K562 (cell line): ENCODE measurements at regions not wholly inside any gene's neighbourhood (a gene's known extent, or its start where the extent isn't known, plus 50 kb on each side); places are given as distances from the start of the nearest gene placed in this dataset.

Source experiments
- ATAC-seq: fragments of 200-7000 bp; cut with Tn5 transposase; 3 replicates; pipeline ENCODE4 v1.9.1; 2020; ENCODE audit warnings: moderate library complexity
- BruUV-seq: library from RNA; stranded (reverse); fragments of 400-500 nt; replicated peaks from 2 replicates; lab custom pipeline; 2021; lab: Mats Ljungman, UMichigan
- CTCF ChIA-PET: fragments of 300-600 bp; formaldehyde crosslinking; extraction: SDS; loops from one replicate; lab custom pipeline; 2021; ENCODE audit warnings: low intra/inter-chr PET ratio; lab: Yijun Ruan, JAX
- POLR2A ChIA-PET: fragments of 300-600, 350-650 bp; sonication (Branson Sonifier 250); formaldehyde crosslinking; extraction: SDS; loops from one replicate; lab custom pipeline; 2021; ENCODE audit warnings: antibody characterized with exemption, inconsistent platforms; lab: Yijun Ruan, JAX
- DNase-seq, 4 experiments: peaks; one replicate each; pipeline versions ENCODE4 v3.0.0 to v3.0.0-alpha.2; 2011 to 2018; ENCODE audit warnings: low spot score in 3 of 4, mixed read lengths in 3 of 4; ENCODE audit errors: extremely low read depth in 1 of 4
- FAIRE-seq: peaks from 2 replicates; lab custom pipeline; 2011; peaks lifted over from hg19 to GRCh38; lab: Jason Lieb, UNC
- H2AFZ ChIP-seq: 2 replicates; pipeline ENCODE4 v1.6.0; 2011; ENCODE audit warnings: low read depth, low read length, control low read depth, inconsistent platforms
- H3K27ac ChIP-seq: fragments of 200-600 bp; 3 replicates; pipeline ENCODE4 v1.8.0; 2011; ENCODE audit warnings: low read depth, mild to moderate bottlenecking, control low read depth, inconsistent platforms, low read length, moderate library complexity, mixed read lengths; ENCODE audit errors: extremely low read depth
- H3K27me3 ChIP-seq, 2 experiments: fragments of 300-600 bp in 1 of 2; 2 replicates in 1 of 2; 3 replicates in 1 of 2; pipeline versions ENCODE4 v1.6.0 to v1.8.0; 2011; ENCODE audit warnings: inconsistent platforms in 2 of 2, low read length in 2 of 2, mild to moderate bottlenecking in 1 of 2, mixed read lengths in 1 of 2, moderate library complexity in 1 of 2; ENCODE audit not compliant: control insufficient read depth in 2 of 2, insufficient read depth in 2 of 2
- H3K36me3 ChIP-seq: fragments of 300-600 bp; 3 replicates; pipeline ENCODE4 v1.8.0; 2011; ENCODE audit warnings: mild to moderate bottlenecking, low read length, inconsistent platforms; ENCODE audit not compliant: control insufficient read depth, insufficient read depth
- H3K4me1 ChIP-seq, 2 experiments: fragments of 200-600 bp in 1 of 2; replicated peaks in 1 of 2; 2 replicates in 1 of 2; 3 replicates in 1 of 2; pipeline versions ENCODE4 v1.5.1 to v1.8.0; 2011; ENCODE audit warnings: inconsistent platforms in 2 of 2, low read length in 2 of 2, mild to moderate bottlenecking in 1 of 2, mixed read lengths in 1 of 2, moderate library complexity in 1 of 2; ENCODE audit not compliant: control insufficient read depth in 2 of 2, insufficient read depth in 2 of 2
- H3K4me2 ChIP-seq: 2 replicates; pipeline ENCODE4 v1.6.1; 2011; ENCODE audit warnings: low read length, control low read depth, inconsistent platforms, mixed read lengths; ENCODE audit not compliant: insufficient read depth
- H3K4me3 ChIP-seq: fragments of 200-600 bp; sonication (generic), shearing (Covaris generic); 2 replicates; pipeline ENCODE4 v1.5.1; 2016; ENCODE audit warnings: control low read depth, inconsistent platforms
- H3K79me2 ChIP-seq: fragments of 200-600 bp; 3 replicates; pipeline ENCODE4 v1.8.0; 2011; ENCODE audit warnings: low read length, inconsistent platforms; ENCODE audit not compliant: control insufficient read depth, insufficient read depth
- H3K9ac ChIP-seq, 2 experiments: 2 replicates each; pipeline versions ENCODE4 v1.6.0 to v1.6.1; 2011; ENCODE audit warnings: low read depth in 2 of 2, low read length in 2 of 2, control low read depth in 1 of 2, inconsistent platforms in 1 of 2, mild to moderate bottlenecking in 1 of 2, mixed read lengths in 1 of 2; ENCODE audit not compliant: insufficient read depth in 1 of 2
- H3K9me1 ChIP-seq: one replicate; pipeline ENCODE4 v1.6.0; 2011; ENCODE audit warnings: inconsistent platforms, mild to moderate bottlenecking, low read length, moderate library complexity; ENCODE audit not compliant: control insufficient read depth, insufficient read depth
- H3K9me3 ChIP-seq: replicated peaks from 2 replicates; pipeline ENCODE4 v1.5.1; 2011; ENCODE audit warnings: low read depth, low read length, inconsistent platforms; ENCODE audit not compliant: control insufficient read depth, insufficient read depth
- H4K20me1 ChIP-seq: replicated peaks from 2 replicates; pipeline ENCODE4 v1.6.1; 2011; ENCODE audit warnings: low read length, inconsistent platforms, mixed read lengths; ENCODE audit not compliant: control insufficient read depth, insufficient read depth
- ARHGAP35 ChIP-seq: fragments of 450-650 bp; IDR thresholded peaks from 2 replicates; pipeline ENCODE4 v1.6.1; 2018; ENCODE audit not compliant: partially characterized antibody
- FOXJ2 ChIP-seq: fragments of 200-800 bp; sonication (Bioruptor generic); IDR thresholded peaks from 2 replicates; pipeline ENCODE4 v1.6.1; 2016; ENCODE audit warnings: missing genetic modification characterization, missing compliant biosample characterization
- HDAC1 ChIP-seq, 2 experiments: fragments of 450-650 bp; IDR thresholded peaks; 2 replicates each; pipeline ENCODE4 v1.6.1; 2016 to 2017; ENCODE audit warnings: inconsistent platforms in 1 of 2, mild to moderate bottlenecking in 1 of 2, moderate library complexity in 1 of 2
- HMG20B ChIP-seq: fragments of 250-450 bp; sonication (Bioruptor Pico); IDR thresholded peaks from 2 replicates; pipeline ENCODE4 v1.5.0; 2021; ENCODE audit warnings: mild to moderate bottlenecking
- SAP30 ChIP-seq: fragments of 200-600 bp; sonication (generic); IDR thresholded peaks from 2 replicates; pipeline ENCODE4 v1.6.1; 2012; ENCODE audit warnings: borderline replicate concordance, low read depth, mild to moderate bottlenecking, moderate library complexity, low read length, control low read depth, inconsistent platforms; ENCODE audit not compliant: insufficient read depth, poor library complexity, severe bottlenecking
- SIX5 ChIP-seq, 2 experiments: IDR thresholded peaks; 2 replicates each; pipeline ENCODE4 v1.6.1; 2011; ENCODE audit warnings: low read length in 2 of 2, borderline replicate concordance in 1 of 2, low read depth in 1 of 2, mild to moderate bottlenecking in 1 of 2, moderate library complexity in 1 of 2; ENCODE audit not compliant: insufficient read depth in 1 of 2
- ZNF282 ChIP-seq: sonication (generic); formaldehyde crosslinking; IDR thresholded peaks from 2 replicates; pipeline ENCODE4 v1.8.1; 2023; ENCODE audit warnings: missing genetic modification reagents
- ZNF408 ChIP-seq: fragments of 250-450 bp; sonication (Bioruptor Pico); IDR thresholded peaks from 2 replicates; pipeline ENCODE4 v1.4.0; 2020; ENCODE audit warnings: low read depth, mild to moderate bottlenecking, moderate library complexity
- ZNF584 ChIP-seq: fragments of 200-800 bp; sonication (Bioruptor generic); IDR thresholded peaks from 2 replicates; pipeline ENCODE4 v1.6.1; 2016; ENCODE audit warnings: low read depth, mild to moderate bottlenecking, missing genetic modification characterization, missing compliant biosample characterization
- ZSCAN32 ChIP-seq: fragments of 450-650 bp; formaldehyde crosslinking; IDR thresholded peaks from 2 replicates; pipeline ENCODE4 v1.4.0; 2020; ENCODE audit warnings: mild to moderate bottlenecking, moderate library complexity
- WGBS: fragments of 100-300 bp; shearing (Covaris generic); methylation state at CpG from one replicate; pipeline ENCODE4 v1.1.6; 2016; ENCODE audit warnings: low coverage, mixed read lengths; ENCODE audit not compliant: insufficient coverage; ENCODE audit errors: missing lambda C conversion rate; 5-methylcytosine and 5-hydroxymethylcytosine counted together
- in situ Hi-C: fragments of 300-500 bp; cut with MboI; formaldehyde crosslinking; loops from 4 replicates; pipeline ENCODE4 v1.15.0; 2018; ENCODE audit warnings: inconsistent platforms, mixed read lengths
- intact Hi-C: fragments of 100-400 bp; cut with micrococcal nuclease; formaldehyde crosslinking; loops from 2 replicates; pipeline ENCODE4 v1.14.2; 2022
- TF ChIP-seq, protein P1 (sequence below): fragments of 450-650 bp; IDR thresholded peaks from 2 replicates; pipeline ENCODE4 v1.6.1; 2016; ENCODE audit warnings: antibody characterized with exemption
- TF ChIP-seq, protein P2 (sequence below), 2 experiments: IDR thresholded peaks; 2 replicates each; pipeline ENCODE4 v1.6.1; 2012; ENCODE audit warnings: improper control_type of control experiment in 2 of 2, low read depth in 2 of 2, low read length in 2 of 2, borderline replicate concordance in 1 of 2
- TF ChIP-seq, protein P3 (sequence below): sonication (generic); formaldehyde crosslinking; IDR thresholded peaks from 2 replicates; pipeline ENCODE4 v1.8.0; 2022; ENCODE audit warnings: mild to moderate bottlenecking, missing genetic modification reagents

DNA sequence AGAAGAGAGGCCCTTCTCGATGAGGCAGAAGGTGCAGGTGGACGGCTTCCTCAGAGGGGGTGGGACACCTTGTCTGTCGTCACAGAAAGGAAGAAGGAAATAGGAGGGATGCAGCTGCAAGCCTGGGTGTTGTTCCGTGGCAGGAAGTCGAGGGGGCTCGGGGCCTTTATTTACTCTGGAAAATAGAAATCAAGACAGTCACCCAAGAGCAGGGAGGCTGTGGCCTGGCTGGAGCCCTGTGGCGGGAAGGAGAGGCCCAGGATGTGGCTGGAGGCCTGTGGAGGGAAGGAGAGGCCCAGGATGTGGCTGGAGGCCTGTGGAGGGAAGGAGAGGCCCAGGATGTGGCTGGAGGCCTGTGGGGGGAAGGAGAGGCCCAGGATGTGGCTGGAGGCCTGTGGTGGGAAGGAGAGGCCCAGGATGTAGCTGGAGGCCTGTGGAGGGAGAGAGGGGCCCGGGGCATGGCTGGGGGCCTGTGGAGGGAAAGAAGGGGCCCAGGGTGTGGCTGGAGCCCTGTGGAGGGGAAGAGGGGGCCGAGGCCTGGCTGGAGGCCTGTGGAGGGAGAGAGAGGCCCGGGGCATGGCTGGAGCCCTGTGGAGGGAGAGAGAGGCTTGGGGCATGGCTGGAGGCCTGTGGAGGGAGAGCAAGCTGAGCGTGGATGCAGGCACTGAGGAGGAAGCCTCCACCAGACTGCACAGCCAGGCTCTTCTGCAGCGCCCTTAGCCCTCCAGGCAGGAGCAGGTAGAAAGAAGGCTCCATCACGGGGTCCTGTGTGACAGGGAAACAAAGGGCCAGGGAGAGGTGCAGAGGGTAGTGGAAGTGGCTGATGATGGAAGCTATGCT lies 97.3 kb upstream of the SFMBT2 start:
- DNase-seq: no peak
- no peak for ATAC-seq
- H3K9me1 ChIP-seq: no peaks in the 10 kb centered on the region
- H3K9ac ChIP-seq: no peak overlapping the region
- H3K4me3 ChIP-seq: no peak overlapping the region
- in situ Hi-C loops (no loop called here), intact Hi-C loops (no loop called here)
- no peaks in the 10 kb centered on the region for H3K79me2 ChIP-seq
- H2AFZ ChIP-seq: no peak overlapping the region
- ChIA-PET CTCF (interaction anchor here (0.7 kb wide), 1 partner anchor 112 kb away, joined by 3 read pairs; no protein-coding TSS in a partner anchor), POLR2A (no interaction called here)
- no TSS peak for BruUV-seq
- no peak for FAIRE-seq
- no peak overlapping the region for H3K4me2 ChIP-seq
- no peaks in the 10 kb centered on the region for H3K36me3 ChIP-seq
- no peaks in the 10 kb centered on the region for H3K9me3 ChIP-seq
- no peaks in the 10 kb centered on the region; a peak in 1 of 5 replicates for H3K27me3 ChIP-seq
- H3K4me1 ChIP-seq: no peaks in the 10 kb centered on the region; a peak in 1 of 5 replicates
- H4K20me1 ChIP-seq: no peaks in the 10 kb centered on the region
- 4% methylated on average over 9 of the region's 13 CpGs for WGBS
- no peak overlapping the region for H3K27ac ChIP-seq
- TF ChIP-seq FOXJ2 (tag): no peak
- TF ChIP-seq, protein P1, sequence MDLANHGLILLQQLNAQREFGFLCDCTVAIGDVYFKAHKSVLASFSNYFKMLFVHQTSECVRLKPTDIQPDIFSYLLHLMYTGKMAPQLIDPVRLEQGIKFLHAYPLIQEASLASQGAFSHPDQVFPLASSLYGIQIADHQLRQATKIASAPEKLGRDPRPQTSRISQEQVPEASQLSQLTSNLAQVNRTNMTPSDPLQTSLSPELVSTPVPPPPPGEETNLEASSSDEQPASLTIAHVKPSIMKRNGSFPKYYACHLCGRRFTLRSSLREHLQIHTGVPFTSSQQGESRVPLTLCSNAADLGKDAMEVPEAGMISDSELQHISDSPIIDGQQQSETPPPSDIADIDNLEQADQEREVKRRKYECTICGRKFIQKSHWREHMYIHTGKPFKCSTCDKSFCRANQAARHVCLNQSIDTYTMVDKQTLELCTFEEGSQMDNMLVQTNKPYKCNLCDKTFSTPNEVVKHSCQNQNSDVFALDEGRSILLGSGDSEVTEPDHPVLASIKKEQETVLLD: no peak
- no peak for TF ChIP-seq HMG20B (CRISPR knock-in tag)
- TF ChIP-seq, protein P2, sequence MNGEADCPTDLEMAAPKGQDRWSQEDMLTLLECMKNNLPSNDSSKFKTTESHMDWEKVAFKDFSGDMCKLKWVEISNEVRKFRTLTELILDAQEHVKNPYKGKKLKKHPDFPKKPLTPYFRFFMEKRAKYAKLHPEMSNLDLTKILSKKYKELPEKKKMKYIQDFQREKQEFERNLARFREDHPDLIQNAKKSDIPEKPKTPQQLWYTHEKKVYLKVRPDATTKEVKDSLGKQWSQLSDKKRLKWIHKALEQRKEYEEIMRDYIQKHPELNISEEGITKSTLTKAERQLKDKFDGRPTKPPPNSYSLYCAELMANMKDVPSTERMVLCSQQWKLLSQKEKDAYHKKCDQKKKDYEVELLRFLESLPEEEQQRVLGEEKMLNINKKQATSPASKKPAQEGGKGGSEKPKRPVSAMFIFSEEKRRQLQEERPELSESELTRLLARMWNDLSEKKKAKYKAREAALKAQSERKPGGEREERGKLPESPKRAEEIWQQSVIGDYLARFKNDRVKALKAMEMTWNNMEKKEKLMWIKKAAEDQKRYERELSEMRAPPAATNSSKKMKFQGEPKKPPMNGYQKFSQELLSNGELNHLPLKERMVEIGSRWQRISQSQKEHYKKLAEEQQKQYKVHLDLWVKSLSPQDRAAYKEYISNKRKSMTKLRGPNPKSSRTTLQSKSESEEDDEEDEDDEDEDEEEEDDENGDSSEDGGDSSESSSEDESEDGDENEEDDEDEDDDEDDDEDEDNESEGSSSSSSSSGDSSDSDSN (IDR thresholded peaks at IDR 0.05; ENCODE audit: borderline replicate concordance in 1 of 2, low read depth in 2 of 2, low read length in 2 of 2): no peak
- TF ChIP-seq ZSCAN32 (CRISPR knock-in tag): no peak
- no peak for TF ChIP-seq ZNF584 (CRISPR knock-in tag)
- no peak for TF ChIP-seq ARHGAP35
- no peak for TF ChIP-seq HDAC1 (IDR thresholded peaks at IDR 0.05)
- no peak for TF ChIP-seq SAP30
- no peak for TF ChIP-seq ZNF408
- TF ChIP-seq, protein P3, sequence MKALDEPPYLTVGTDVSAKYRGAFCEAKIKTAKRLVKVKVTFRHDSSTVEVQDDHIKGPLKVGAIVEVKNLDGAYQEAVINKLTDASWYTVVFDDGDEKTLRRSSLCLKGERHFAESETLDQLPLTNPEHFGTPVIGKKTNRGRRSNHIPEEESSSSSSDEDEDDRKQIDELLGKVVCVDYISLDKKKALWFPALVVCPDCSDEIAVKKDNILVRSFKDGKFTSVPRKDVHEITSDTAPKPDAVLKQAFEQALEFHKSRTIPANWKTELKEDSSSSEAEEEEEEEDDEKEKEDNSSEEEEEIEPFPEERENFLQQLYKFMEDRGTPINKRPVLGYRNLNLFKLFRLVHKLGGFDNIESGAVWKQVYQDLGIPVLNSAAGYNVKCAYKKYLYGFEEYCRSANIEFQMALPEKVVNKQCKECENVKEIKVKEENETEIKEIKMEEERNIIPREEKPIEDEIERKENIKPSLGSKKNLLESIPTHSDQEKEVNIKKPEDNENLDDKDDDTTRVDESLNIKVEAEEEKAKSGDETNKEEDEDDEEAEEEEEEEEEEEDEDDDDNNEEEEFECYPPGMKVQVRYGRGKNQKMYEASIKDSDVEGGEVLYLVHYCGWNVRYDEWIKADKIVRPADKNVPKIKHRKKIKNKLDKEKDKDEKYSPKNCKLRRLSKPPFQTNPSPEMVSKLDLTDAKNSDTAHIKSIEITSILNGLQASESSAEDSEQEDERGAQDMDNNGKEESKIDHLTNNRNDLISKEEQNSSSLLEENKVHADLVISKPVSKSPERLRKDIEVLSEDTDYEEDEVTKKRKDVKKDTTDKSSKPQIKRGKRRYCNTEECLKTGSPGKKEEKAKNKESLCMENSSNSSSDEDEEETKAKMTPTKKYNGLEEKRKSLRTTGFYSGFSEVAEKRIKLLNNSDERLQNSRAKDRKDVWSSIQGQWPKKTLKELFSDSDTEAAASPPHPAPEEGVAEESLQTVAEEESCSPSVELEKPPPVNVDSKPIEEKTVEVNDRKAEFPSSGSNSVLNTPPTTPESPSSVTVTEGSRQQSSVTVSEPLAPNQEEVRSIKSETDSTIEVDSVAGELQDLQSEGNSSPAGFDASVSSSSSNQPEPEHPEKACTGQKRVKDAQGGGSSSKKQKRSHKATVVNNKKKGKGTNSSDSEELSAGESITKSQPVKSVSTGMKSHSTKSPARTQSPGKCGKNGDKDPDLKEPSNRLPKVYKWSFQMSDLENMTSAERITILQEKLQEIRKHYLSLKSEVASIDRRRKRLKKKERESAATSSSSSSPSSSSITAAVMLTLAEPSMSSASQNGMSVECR (CRISPR knock-in tag): no peak
- TF ChIP-seq SIX5 (IDR thresholded peaks at IDR 0.05; ENCODE audit: borderline replicate concordance in 1 of 2, insufficient read depth in 1 of 2, low read depth in 1 of 2, low read length in 2 of 2): no peak
- no peak for TF ChIP-seq ZNF282 (CRISPR knock-in tag)
